ENCODE measurements at regions not wholly inside any gene's neighbourhood (a gene's known extent, or its start where the extent isn't known, plus 50 kb on each side); places are given as distances from the start of the nearest gene placed in this dataset.
"Not testable (repeated sequence)": the region's sequence is repeated elsewhere in the genome, so short reads cannot be mapped to it uniquely, and the experiment has no call there.

DNA sequence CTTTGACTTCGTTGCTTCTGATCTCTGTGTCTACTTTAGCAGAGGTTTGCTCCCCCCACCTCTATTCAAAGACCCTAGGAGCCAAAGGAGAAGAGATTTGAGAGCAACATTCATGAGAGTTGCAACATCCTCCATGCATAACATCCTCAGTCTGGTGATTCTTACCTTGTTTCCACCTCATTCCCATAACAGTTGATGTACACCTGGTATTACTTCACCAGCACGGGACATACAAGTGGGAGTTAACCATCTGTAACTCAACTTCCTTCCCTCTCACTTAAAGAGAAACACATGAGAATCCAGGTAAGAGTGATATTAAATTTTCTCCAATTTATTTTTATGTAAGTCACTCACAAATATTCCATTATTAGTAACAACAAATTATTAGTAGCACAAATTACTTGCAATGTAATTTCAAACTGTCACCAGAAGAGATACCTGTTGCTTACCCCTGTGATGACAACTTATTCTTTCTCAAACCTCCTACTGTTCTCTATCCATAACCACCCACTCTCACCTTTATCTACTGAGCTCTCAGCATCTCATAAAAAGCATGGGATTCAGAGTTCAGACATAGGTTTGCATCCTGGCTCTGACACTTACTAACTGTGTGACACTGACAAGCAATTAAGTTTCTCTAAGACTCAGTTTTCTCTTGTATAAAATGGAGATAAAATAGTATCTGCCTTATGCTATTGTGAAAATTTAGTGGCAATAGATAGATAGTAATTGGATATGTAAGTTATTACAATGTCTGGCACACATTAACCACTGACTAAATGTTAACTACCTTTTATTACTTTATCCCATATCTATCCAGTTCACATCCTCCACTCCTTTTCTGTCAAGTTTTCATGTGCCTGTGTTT lies 184.6 kb upstream of the SRD5A2 start:
- Histone ChIP-seq H3K9me3 (ENCODE audit: control extremely low read depth in 1 of 5, control insufficient read depth in 4 of 5, insufficient read depth in 2 of 5, low read depth in 1 of 5, low read length in 4 of 5) (peaks cover 0 to 4% (median 2%) of the 10 kb centered on the region in 5 experiments), H3K36me3 (ENCODE audit: control insufficient read depth in 4 of 4, insufficient read depth in 4 of 4, low read length in 3 of 4) (no peaks in the 10 kb centered on the region), H3K4me1 (ENCODE audit: control extremely low read depth in 1 of 4, control insufficient read depth in 4 of 4, insufficient read depth in 4 of 4, low read length in 3 of 4) (no peaks in the 10 kb centered on the region), H3K27me3 (replicated peaks in 2 of 5; ENCODE audit: control insufficient read depth in 4 of 5, insufficient read depth in 5 of 5, low read length in 4 of 5) (no peaks in the 10 kb centered on the region), H3K4me3 (ENCODE audit: control insufficient read depth in 1 of 7, extremely low read depth in 1 of 7, insufficient read depth in 4 of 7, low read depth in 2 of 7, low read length in 6 of 7) (no peak overlapping the region), H3K27ac (ENCODE audit: insufficient read depth in 1 of 2, low read depth in 1 of 2, low read length in 2 of 2, poor library complexity in 1 of 2, severe bottlenecking in 2 of 2) (no peak overlapping the region)
- WGBS (ENCODE audit: insufficient coverage) = 67% methylated on average over 1 of the region's 2 CpGs
- DNase-seq = no peak
- POLR2A ChIA-PET = no interaction called here
- CTCF ChIA-PET = no interaction called here

DNA sequence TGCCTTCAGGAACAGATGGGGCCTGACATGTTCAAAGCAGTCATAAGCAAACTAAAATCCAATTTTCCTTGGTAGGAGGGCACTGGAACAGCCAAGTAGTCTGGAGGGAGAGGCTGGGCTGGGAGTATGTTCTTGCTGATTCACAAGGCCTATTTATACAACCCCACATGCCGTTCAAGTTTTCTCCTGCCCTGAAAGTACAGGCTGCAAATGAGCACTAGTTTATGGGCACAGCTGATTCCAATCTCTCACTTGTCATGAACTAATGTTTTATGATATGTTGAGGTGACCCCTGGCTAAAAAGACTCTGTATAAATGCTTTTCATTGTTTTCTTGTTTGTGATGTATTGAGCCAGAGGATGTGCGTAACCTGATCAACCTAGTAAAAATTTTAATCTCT lies 183.4 kb upstream of the SRD5A2 start:
- H3K4me1 ChIP-seq (ENCODE audit: control extremely low read depth in 1 of 4, control insufficient read depth in 4 of 4, insufficient read depth in 4 of 4, low read length in 3 of 4) = no peaks in the 10 kb centered on the region
- H3K27ac ChIP-seq (ENCODE audit: insufficient read depth in 1 of 2, low read depth in 1 of 2, low read length in 2 of 2, poor library complexity in 1 of 2, severe bottlenecking in 2 of 2) = no peak overlapping the region
- no peak overlapping the region for H3K4me3 ChIP-seq (ENCODE audit: control insufficient read depth in 1 of 7, extremely low read depth in 1 of 7, insufficient read depth in 4 of 7, low read depth in 2 of 7, low read length in 6 of 7)
- CTCF ChIA-PET = no interaction called here
- H3K9me3 ChIP-seq (ENCODE audit: control extremely low read depth in 1 of 5, control insufficient read depth in 4 of 5, insufficient read depth in 2 of 5, low read depth in 1 of 5, low read length in 4 of 5) = peaks cover 0 to 4% (median 2%) of the 10 kb centered on the region in 5 experiments
- WGBS (ENCODE audit: insufficient coverage) = 100% methylated on average over 1 of the region's 2 CpGs
- POLR2A ChIA-PET = no interaction called here
- no peaks in the 10 kb centered on the region for H3K36me3 ChIP-seq (ENCODE audit: control insufficient read depth in 4 of 4, insufficient read depth in 4 of 4, low read length in 3 of 4)
- no peak for DNase-seq
- H3K27me3 ChIP-seq (replicated peaks in 2 of 5; ENCODE audit: control insufficient read depth in 4 of 5, insufficient read depth in 5 of 5, low read length in 4 of 5) = no peaks in the 10 kb centered on the region

DNA sequence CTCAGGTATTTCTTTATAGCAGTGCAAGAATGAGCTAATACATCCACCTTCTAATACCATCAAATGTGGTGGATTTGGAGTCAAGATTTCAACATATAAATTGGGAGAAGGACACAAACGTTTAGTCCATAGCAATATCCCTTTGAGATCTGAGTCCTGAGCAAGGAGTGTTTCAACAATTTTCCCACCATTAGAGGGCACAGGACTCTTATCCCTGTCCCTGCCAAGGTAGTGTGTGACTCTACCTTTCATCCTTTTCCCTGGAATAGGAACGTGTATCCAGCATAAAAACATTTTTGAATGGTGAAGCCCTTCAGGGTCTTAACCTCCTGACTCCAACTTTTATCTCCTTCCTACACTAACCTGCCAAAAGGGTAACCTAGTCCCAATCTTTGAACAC lies 181.3 kb upstream of the SRD5A2 start:
- H3K9me3 ChIP-seq (ENCODE audit: control extremely low read depth in 1 of 5, control insufficient read depth in 4 of 5, insufficient read depth in 2 of 5, low read depth in 1 of 5, low read length in 4 of 5) = peaks cover 0 to 4% (median 2%) of the 10 kb centered on the region in 5 experiments
- 57% methylated on average over 2 of the region's 2 CpGs for WGBS (ENCODE audit: insufficient coverage)
- DNase-seq = no peak
- H3K36me3 ChIP-seq (ENCODE audit: control insufficient read depth in 4 of 4, insufficient read depth in 4 of 4, low read length in 3 of 4) = no peaks in the 10 kb centered on the region
- no peak overlapping the region for H3K4me3 ChIP-seq (ENCODE audit: control insufficient read depth in 1 of 7, extremely low read depth in 1 of 7, insufficient read depth in 4 of 7, low read depth in 2 of 7, low read length in 6 of 7)
- H3K27ac ChIP-seq (ENCODE audit: insufficient read depth in 1 of 2, low read depth in 1 of 2, low read length in 2 of 2, poor library complexity in 1 of 2, severe bottlenecking in 2 of 2) = no peak overlapping the region
- CTCF ChIA-PET = no interaction called here
- POLR2A ChIA-PET = no interaction called here
- no peaks in the 10 kb centered on the region for H3K4me1 ChIP-seq (ENCODE audit: control extremely low read depth in 1 of 4, control insufficient read depth in 4 of 4, insufficient read depth in 4 of 4, low read length in 3 of 4)
- H3K27me3 ChIP-seq (replicated peaks in 2 of 5; ENCODE audit: control insufficient read depth in 4 of 5, insufficient read depth in 5 of 5, low read length in 4 of 5) = no peaks in the 10 kb centered on the region

DNA sequence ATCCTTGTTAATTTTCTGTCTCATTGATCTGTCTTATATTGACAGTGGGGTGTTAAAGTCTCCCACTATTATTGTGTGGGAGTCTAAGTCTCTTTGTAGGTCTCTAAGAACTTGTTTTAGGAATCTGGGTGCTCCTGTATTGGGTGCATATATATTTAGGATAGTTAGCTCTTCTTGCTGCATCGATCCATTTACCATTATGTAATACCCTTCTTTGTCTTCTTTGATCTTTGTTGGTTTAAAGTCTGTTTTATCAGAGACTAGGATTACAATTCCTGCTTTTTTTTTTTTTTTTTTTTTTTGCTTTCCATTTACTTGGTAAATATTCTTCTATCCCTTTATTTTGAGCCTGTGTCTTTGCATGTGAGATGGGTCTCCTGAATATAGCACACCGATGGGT lies 176.6 kb upstream of the SRD5A2 start:
- POLR2A ChIA-PET; H3K27ac ChIP-seq (ENCODE audit: insufficient read depth in 1 of 2, low read depth in 1 of 2, low read length in 2 of 2, poor library complexity in 1 of 2, severe bottlenecking in 2 of 2); H3K4me1 ChIP-seq (ENCODE audit: control extremely low read depth in 1 of 4, control insufficient read depth in 4 of 4, insufficient read depth in 4 of 4, low read length in 3 of 4); H3K4me3 ChIP-seq (ENCODE audit: control insufficient read depth in 1 of 7, extremely low read depth in 1 of 7, insufficient read depth in 4 of 7, low read depth in 2 of 7, low read length in 6 of 7); H3K36me3 ChIP-seq (ENCODE audit: control insufficient read depth in 4 of 4, insufficient read depth in 4 of 4, low read length in 3 of 4); CTCF ChIA-PET; DNase-seq; H3K27me3 ChIP-seq (replicated peaks in 2 of 5; ENCODE audit: control insufficient read depth in 4 of 5, insufficient read depth in 5 of 5, low read length in 4 of 5); H3K9me3 ChIP-seq (ENCODE audit: control extremely low read depth in 1 of 5, control insufficient read depth in 4 of 5, insufficient read depth in 2 of 5, low read depth in 1 of 5, low read length in 4 of 5): not testable (repeated sequence)
- 100% methylated on average over 1 of the region's 2 CpGs for WGBS (ENCODE audit: insufficient coverage)

DNA sequence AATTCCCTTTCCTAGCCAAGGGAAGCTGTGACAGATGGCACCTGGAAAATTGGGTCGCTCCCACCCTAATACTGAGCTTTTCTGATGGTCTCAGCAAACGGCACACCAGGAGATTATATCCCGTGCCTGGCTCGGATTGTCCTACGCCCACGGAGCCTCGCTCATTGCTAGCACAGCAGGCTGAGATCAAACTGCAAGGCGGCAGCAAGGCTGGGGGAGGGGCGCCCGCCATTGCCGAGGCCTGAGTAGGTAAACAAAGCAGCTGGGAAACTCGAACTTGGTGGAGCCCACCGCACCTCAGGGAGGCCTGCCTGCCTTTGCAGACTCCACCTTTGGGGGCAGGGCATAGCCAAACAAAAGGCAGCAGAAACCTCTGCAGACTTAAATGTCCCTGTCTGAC lies 168.0 kb upstream of the SRD5A2 start:
- POLR2A ChIA-PET; H3K27me3 ChIP-seq (replicated peaks in 2 of 5; ENCODE audit: control insufficient read depth in 4 of 5, insufficient read depth in 5 of 5, low read length in 4 of 5); H3K4me3 ChIP-seq (ENCODE audit: control insufficient read depth in 1 of 7, extremely low read depth in 1 of 7, insufficient read depth in 4 of 7, low read depth in 2 of 7, low read length in 6 of 7); H3K27ac ChIP-seq (ENCODE audit: insufficient read depth in 1 of 2, low read depth in 1 of 2, low read length in 2 of 2, poor library complexity in 1 of 2, severe bottlenecking in 2 of 2); DNase-seq; CTCF ChIA-PET; H3K36me3 ChIP-seq (ENCODE audit: control insufficient read depth in 4 of 4, insufficient read depth in 4 of 4, low read length in 3 of 4); H3K4me1 ChIP-seq (ENCODE audit: control extremely low read depth in 1 of 4, control insufficient read depth in 4 of 4, insufficient read depth in 4 of 4, low read length in 3 of 4): not testable (repeated sequence)
- peaks cover 0 to 10% (median 7%) of the 10 kb centered on the region in 5 experiments for H3K9me3 ChIP-seq (ENCODE audit: control extremely low read depth in 1 of 5, control insufficient read depth in 4 of 5, insufficient read depth in 2 of 5, low read depth in 1 of 5, low read length in 4 of 5)
- 94% methylated on average over 12 of the region's 13 CpGs for WGBS (ENCODE audit: insufficient coverage)

DNA sequence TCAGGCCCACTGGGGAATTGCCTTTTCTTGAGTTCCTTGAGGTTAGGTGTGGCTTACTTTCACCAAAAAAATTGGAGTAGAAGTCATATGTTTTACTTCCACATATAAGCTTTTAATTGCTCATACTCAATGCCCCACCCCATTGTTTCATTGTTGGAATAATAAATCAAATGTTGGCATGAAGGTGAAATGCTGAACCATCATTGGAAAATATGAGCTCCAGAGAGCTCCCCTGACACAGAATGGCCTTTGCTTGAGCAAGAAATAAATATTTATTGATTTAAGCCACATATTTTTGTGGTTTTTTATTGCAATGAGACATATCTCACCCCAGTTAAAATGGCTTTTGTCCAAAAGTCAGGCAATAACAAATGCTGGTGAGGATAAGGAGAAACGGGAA lies 167.3 kb upstream of the SRD5A2 start:
- no CpG with 5 or more reads among the region's 1 CpG for WGBS (ENCODE audit: insufficient coverage)
- H3K36me3 ChIP-seq (ENCODE audit: control insufficient read depth in 4 of 4, insufficient read depth in 4 of 4, low read length in 3 of 4) = no peaks in the 10 kb centered on the region
- H3K9me3 ChIP-seq (ENCODE audit: control extremely low read depth in 1 of 5, control insufficient read depth in 4 of 5, insufficient read depth in 2 of 5, low read depth in 1 of 5, low read length in 4 of 5) = peaks cover 0 to 10% (median 7%) of the 10 kb centered on the region in 5 experiments
- no peak overlapping the region for H3K4me3 ChIP-seq (ENCODE audit: control insufficient read depth in 1 of 7, extremely low read depth in 1 of 7, insufficient read depth in 4 of 7, low read depth in 2 of 7, low read length in 6 of 7)
- H3K27ac ChIP-seq (ENCODE audit: insufficient read depth in 1 of 2, low read depth in 1 of 2, low read length in 2 of 2, poor library complexity in 1 of 2, severe bottlenecking in 2 of 2) = no peak overlapping the region
- H3K27me3 ChIP-seq (replicated peaks in 2 of 5; ENCODE audit: control insufficient read depth in 4 of 5, insufficient read depth in 5 of 5, low read length in 4 of 5) = no peaks in the 10 kb centered on the region
- POLR2A ChIA-PET = no interaction called here
- CTCF ChIA-PET = no interaction called here
- no peak for DNase-seq
- no peaks in the 10 kb centered on the region for H3K4me1 ChIP-seq (ENCODE audit: control extremely low read depth in 1 of 4, control insufficient read depth in 4 of 4, insufficient read depth in 4 of 4, low read length in 3 of 4)

DNA sequence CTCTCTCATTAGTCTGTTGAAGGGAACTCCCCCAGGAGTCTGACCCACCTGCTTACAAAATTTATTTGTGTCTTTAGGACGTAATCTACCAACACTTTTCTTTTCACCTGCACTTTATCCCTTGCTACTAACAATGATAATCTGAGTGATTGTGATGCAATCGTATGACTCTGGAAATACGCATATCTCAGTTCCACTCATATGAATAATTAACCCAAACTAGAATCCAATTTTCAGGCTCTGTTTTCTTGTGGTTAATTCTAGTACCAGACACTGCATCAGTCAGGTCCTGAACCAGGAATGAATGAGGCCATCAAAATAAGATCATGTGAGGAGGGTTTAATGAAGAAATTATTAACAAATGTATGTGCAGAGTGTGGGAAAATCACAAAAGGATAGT lies 158.4 kb upstream of the SRD5A2 start:
- no CpG with 5 or more reads among the region's 3 CpGs for WGBS (ENCODE audit: insufficient coverage)
- no peaks in the 10 kb centered on the region for H3K4me1 ChIP-seq (ENCODE audit: control extremely low read depth in 1 of 4, control insufficient read depth in 4 of 4, insufficient read depth in 4 of 4, low read length in 3 of 4)
- H3K27me3 ChIP-seq (replicated peaks in 2 of 5; ENCODE audit: control insufficient read depth in 4 of 5, insufficient read depth in 5 of 5, low read length in 4 of 5) = no peaks in the 10 kb centered on the region
- no peak overlapping the region for H3K27ac ChIP-seq (ENCODE audit: insufficient read depth in 1 of 2, low read depth in 1 of 2, low read length in 2 of 2, poor library complexity in 1 of 2, severe bottlenecking in 2 of 2)
- DNase-seq = no peak
- H3K4me3 ChIP-seq (ENCODE audit: control insufficient read depth in 1 of 7, extremely low read depth in 1 of 7, insufficient read depth in 4 of 7, low read depth in 2 of 7, low read length in 6 of 7) = no peak overlapping the region
- ChIA-PET CTCF (no interaction called here), POLR2A (no interaction called here)
- H3K9me3 ChIP-seq (ENCODE audit: control extremely low read depth in 1 of 5, control insufficient read depth in 4 of 5, insufficient read depth in 2 of 5, low read depth in 1 of 5, low read length in 4 of 5) = no peaks in the 10 kb centered on the region
- H3K36me3 ChIP-seq (ENCODE audit: control insufficient read depth in 4 of 4, insufficient read depth in 4 of 4, low read length in 3 of 4) = no peaks in the 10 kb centered on the region

All from common myeloid progenitor, CD34-positive (primary cell).